ENCODE measurements at regions not wholly inside any gene's neighbourhood (a gene's known extent, or its start where the extent isn't known, plus 50 kb on each side); places are given as distances from the start of the nearest gene placed in this dataset.
"Not testable (repeated sequence)": the region's sequence is repeated elsewhere in the genome, so short reads cannot be mapped to it uniquely, and the experiment has no call there.

- Histone ChIP-seq H3K4me3 (no peak overlapping the region), H3K36me3 (no peaks in the 10 kb centered on the region), H3K27me3 (no peaks in the 10 kb centered on the region), H3K27ac (no peak overlapping the region), H3K9me3 (no peaks in the 10 kb centered on the region), H3K4me1 (no peaks in the 10 kb centered on the region)
- no peak for TF ChIP-seq CTCF (IDR thresholded peaks at IDR 0.05)
- DNase-seq (ENCODE audit: low spot score), result no peak
These were observed 155.6 kb upstream of the CNTNAP4 start for GRCh38 chr16:76121636-76122035.

GRCh38 chr16:76123966-76124365 is 153.2 kb upstream of the CNTNAP4 start:
- Histone ChIP-seq H3K27ac (no peak overlapping the region), H3K4me3 (no peak overlapping the region), H3K9me3 (no peaks in the 10 kb centered on the region), H3K27me3 (no peaks in the 10 kb centered on the region), H3K36me3 (no peaks in the 10 kb centered on the region), H3K4me1 (no peaks in the 10 kb centered on the region)
- no peak for DNase-seq (ENCODE audit: low spot score)
- TF ChIP-seq CTCF (IDR thresholded peaks at IDR 0.05), result no peak

GRCh38 chr16:76125871-76126270 is 151.3 kb upstream of the CNTNAP4 start:
- no peaks in the 10 kb centered on the region for H3K4me1 ChIP-seq
- no peak overlapping the region for H3K4me3 ChIP-seq
- H3K27me3 ChIP-seq, result no peaks in the 10 kb centered on the region
- TF ChIP-seq CTCF (IDR thresholded peaks at IDR 0.05), result no peak
- no peaks in the 10 kb centered on the region for H3K9me3 ChIP-seq
- no peak overlapping the region for H3K27ac ChIP-seq
- H3K36me3 ChIP-seq, result no peaks in the 10 kb centered on the region
- no peak for DNase-seq (ENCODE audit: low spot score)

GRCh38 chr16:76138056-76138455 is 139.1 kb upstream of the CNTNAP4 start:
- not testable (repeated sequence) for H3K4me3 ChIP-seq; H3K4me1 ChIP-seq; H3K27ac ChIP-seq; H3K27me3 ChIP-seq; H3K9me3 ChIP-seq; DNase-seq (ENCODE audit: low spot score); H3K36me3 ChIP-seq

GRCh38 chr16:76157629-76158028 is 119.6 kb upstream of the CNTNAP4 start:
- no peak for TF ChIP-seq CTCF (IDR thresholded peaks at IDR 0.05)
- no peak for DNase-seq (ENCODE audit: low spot score)
- Histone ChIP-seq H3K36me3 (no peaks in the 10 kb centered on the region), H3K9me3 (no peaks in the 10 kb centered on the region), H3K4me1 (no peaks in the 10 kb centered on the region), H3K27ac (no peak overlapping the region), H3K4me3 (no peak overlapping the region), H3K27me3 (no peaks in the 10 kb centered on the region)

- Histone ChIP-seq H3K27me3 (no peaks in the 10 kb centered on the region), H3K36me3 (no peaks in the 10 kb centered on the region), H3K4me1 (no peaks in the 10 kb centered on the region), H3K4me3 (no peak overlapping the region), H3K9me3 (no peaks in the 10 kb centered on the region), H3K27ac (no peak overlapping the region)
- no peak for TF ChIP-seq CTCF (IDR thresholded peaks at IDR 0.05)
- no peak for DNase-seq (ENCODE audit: low spot score)
These were observed 115.2 kb upstream of the CNTNAP4 start for GRCh38 chr16:76162046-76162445.
